ENCODE measurements at regions not wholly inside any gene's neighbourhood (a gene's known extent, or its start where the extent isn't known, plus 50 kb on each side); places are given as distances from the start of the nearest gene placed in this dataset.

DNA sequence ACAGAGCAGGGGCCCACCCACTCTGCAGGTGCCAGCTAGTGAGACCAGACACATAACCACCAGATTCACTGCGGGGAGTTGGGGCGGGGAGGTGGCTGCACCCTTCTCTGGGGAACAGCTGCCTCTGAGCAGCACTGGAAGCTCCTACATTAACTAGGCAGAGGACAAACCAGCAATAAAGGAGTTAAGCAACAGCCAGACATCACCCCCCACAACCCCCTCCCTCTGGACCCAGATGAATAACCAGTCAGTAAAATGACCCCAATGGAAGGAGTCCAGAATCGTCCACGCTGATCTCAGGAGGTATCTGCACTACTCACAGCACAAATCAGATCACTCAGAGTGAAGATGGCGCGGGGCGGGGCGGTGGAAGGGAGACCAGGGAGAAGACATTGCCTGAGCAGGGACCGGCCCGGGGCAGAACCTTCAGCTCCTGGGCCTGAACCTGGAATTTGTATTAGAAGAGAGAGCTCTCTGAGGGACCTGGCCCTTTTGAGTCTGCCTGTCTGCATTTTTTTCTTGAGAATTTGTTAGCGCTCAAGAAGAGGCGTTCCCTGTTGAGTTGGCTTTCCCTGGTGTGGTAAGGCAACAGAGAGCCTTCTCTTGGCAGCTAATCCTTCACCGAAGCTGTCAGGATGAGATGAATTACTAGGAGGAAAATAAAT, 125.5 kb upstream of the NCAM1 start:
- no peaks in the 10 kb centered on the region for H3K27me3 ChIP-seq (ENCODE audit: insufficient read depth, low read depth)
- H4K20me1 ChIP-seq (ENCODE audit: insufficient read depth), result no peaks in the 10 kb centered on the region
- H2AFZ ChIP-seq (ENCODE audit: low read depth), result no peak overlapping the region
- no peaks in the 10 kb centered on the region for H3K36me3 ChIP-seq (ENCODE audit: insufficient read depth)
- TF ChIP-seq, protein P1, sequence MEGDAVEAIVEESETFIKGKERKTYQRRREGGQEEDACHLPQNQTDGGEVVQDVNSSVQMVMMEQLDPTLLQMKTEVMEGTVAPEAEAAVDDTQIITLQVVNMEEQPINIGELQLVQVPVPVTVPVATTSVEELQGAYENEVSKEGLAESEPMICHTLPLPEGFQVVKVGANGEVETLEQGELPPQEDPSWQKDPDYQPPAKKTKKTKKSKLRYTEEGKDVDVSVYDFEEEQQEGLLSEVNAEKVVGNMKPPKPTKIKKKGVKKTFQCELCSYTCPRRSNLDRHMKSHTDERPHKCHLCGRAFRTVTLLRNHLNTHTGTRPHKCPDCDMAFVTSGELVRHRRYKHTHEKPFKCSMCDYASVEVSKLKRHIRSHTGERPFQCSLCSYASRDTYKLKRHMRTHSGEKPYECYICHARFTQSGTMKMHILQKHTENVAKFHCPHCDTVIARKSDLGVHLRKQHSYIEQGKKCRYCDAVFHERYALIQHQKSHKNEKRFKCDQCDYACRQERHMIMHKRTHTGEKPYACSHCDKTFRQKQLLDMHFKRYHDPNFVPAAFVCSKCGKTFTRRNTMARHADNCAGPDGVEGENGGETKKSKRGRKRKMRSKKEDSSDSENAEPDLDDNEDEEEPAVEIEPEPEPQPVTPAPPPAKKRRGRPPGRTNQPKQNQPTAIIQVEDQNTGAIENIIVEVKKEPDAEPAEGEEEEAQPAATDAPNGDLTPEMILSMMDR (conservative IDR thresholded peaks at IDR 0.05; ENCODE audit: low read depth, low read length), result no peak
- no peaks in the 10 kb centered on the region for H3K79me2 ChIP-seq (ENCODE audit: insufficient read depth, low read depth)
- H3K9ac ChIP-seq, result no peak overlapping the region
- no peak overlapping the region for H3K4me2 ChIP-seq
- H3K4me1 ChIP-seq (ENCODE audit: low read depth, poor library complexity, severe bottlenecking), result no peaks in the 10 kb centered on the region
- no peak overlapping the region for H3K4me3 ChIP-seq (IDR thresholded peaks at IDR 0.05; ENCODE audit: insufficient read depth, low read depth, low read length)
- no peak overlapping the region for H3K27ac ChIP-seq

DNA sequence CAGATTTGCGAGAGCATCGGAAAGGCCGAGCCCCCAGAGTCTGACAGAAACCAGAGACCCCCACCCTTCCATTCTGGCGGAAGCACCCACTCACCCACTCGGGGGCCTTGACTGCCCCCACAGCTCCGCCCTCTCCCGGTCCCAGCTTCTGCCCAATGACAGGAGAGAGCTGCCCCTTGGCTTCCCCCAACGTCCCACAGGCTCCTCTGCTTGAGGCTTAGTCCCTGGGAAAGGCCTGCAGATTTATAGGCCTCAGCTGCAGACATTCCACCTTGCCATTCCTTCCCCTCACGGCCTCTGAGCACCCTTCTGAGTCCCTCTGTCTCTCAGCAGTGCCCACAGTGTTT, 125.0 kb upstream of the NCAM1 start:
- no peaks in the 10 kb centered on the region for H3K4me1 ChIP-seq (ENCODE audit: low read depth, poor library complexity, severe bottlenecking)
- no peak overlapping the region for H3K4me3 ChIP-seq (IDR thresholded peaks at IDR 0.05; ENCODE audit: insufficient read depth, low read depth, low read length)
- H3K36me3 ChIP-seq (ENCODE audit: insufficient read depth), result no peaks in the 10 kb centered on the region
- H3K9ac ChIP-seq, result no peak overlapping the region
- H2AFZ ChIP-seq (ENCODE audit: low read depth), result no peak overlapping the region
- H3K4me2 ChIP-seq, result no peak overlapping the region
- no peak overlapping the region for H3K27ac ChIP-seq
- no peaks in the 10 kb centered on the region for H3K27me3 ChIP-seq (ENCODE audit: insufficient read depth, low read depth)
- no peaks in the 10 kb centered on the region for H4K20me1 ChIP-seq (ENCODE audit: insufficient read depth)
- TF ChIP-seq, protein P1 (conservative IDR thresholded peaks at IDR 0.05; ENCODE audit: low read depth, low read length), result no peak
- H3K79me2 ChIP-seq (ENCODE audit: insufficient read depth, low read depth), result no peaks in the 10 kb centered on the region

DNA sequence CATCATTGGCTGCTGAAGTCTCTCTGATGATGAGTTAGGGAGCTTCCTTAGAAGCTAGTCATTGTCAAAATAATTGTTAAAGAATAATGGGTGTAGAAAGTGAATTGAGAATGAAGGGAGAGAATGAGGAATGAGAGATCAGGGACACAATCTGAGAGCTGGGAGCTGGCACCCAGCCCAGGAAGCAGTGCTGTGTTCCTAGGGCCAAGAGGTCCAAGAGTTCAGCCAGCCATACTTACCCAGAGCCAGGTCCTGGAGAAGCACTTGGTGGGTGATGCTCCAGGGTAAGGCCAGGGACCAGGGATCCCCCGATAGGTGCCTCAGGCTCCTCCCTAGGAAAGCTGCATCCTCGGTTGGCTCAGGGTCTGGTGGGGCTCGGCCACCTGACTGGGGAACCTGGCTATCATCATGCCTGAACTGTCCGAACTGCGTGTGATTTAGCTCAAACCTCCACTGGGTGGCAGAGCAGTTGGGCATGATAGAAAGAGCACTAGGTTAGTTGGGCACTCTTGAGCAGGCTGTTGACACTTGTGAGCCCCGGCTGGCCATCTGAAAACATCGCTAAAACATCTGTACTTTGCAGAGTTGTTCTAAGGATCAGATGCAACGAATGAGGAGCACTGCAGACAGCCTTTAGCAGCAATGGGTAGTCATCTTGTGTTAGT, 123.9 kb upstream of the NCAM1 start:
- no peaks in the 10 kb centered on the region for H4K20me1 ChIP-seq (ENCODE audit: insufficient read depth)
- no peaks in the 10 kb centered on the region for H3K36me3 ChIP-seq (ENCODE audit: insufficient read depth)
- no peaks in the 10 kb centered on the region for H3K79me2 ChIP-seq (ENCODE audit: insufficient read depth, low read depth)
- no peaks in the 10 kb centered on the region for H3K27me3 ChIP-seq (ENCODE audit: insufficient read depth, low read depth)
- TF ChIP-seq, protein P1 (conservative IDR thresholded peaks at IDR 0.05; ENCODE audit: low read depth, low read length), result no peak
- no peak overlapping the region for H3K4me2 ChIP-seq
- H3K9ac ChIP-seq, result no peak overlapping the region
- H2AFZ ChIP-seq (ENCODE audit: low read depth), result no peak overlapping the region
- H3K27ac ChIP-seq, result no peak overlapping the region
- no peak overlapping the region for H3K4me3 ChIP-seq (IDR thresholded peaks at IDR 0.05; ENCODE audit: insufficient read depth, low read depth, low read length)
- no peaks in the 10 kb centered on the region for H3K4me1 ChIP-seq (ENCODE audit: low read depth, poor library complexity, severe bottlenecking)

DNA sequence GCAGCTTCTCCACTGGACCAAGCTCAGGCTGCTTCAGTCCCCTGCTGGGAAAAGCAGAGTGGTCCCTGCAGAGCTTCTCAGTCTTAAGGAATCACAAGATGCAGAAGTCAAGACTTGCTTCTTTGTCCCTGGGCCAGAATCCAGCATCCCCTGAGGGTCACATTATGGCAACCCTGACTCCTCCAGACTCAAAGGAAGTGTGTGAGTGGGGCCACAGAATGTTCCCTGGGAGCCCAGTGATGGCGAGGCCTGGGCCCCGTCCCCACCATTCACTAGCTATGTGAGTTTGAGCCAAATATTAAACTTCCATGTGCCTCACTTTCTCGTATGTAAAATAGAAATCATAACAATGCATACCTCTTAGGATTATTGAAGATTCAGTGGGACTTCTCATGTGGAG, 122.2 kb upstream of the NCAM1 start:
- Histone ChIP-seq H3K4me3 (IDR thresholded peaks at IDR 0.05; ENCODE audit: insufficient read depth, low read depth, low read length) (no peak overlapping the region), H3K9ac (no peak overlapping the region), H3K36me3 (ENCODE audit: insufficient read depth) (no peaks in the 10 kb centered on the region), H3K27ac (no peak overlapping the region), H3K79me2 (ENCODE audit: insufficient read depth, low read depth) (no peaks in the 10 kb centered on the region), H4K20me1 (ENCODE audit: insufficient read depth) (no peaks in the 10 kb centered on the region), H2AFZ (ENCODE audit: low read depth) (no peak overlapping the region), H3K4me1 (ENCODE audit: low read depth, poor library complexity, severe bottlenecking) (no peaks in the 10 kb centered on the region), H3K4me2 (no peak overlapping the region), H3K27me3 (ENCODE audit: insufficient read depth, low read depth) (no peaks in the 10 kb centered on the region)
- TF ChIP-seq, protein P1 (conservative IDR thresholded peaks at IDR 0.05; ENCODE audit: low read depth, low read length), result no peak
